Activated naive CD4-positive, alpha-beta T cell treated with anti-CD3 and anti-CD28 coated beads for 36 hours (primary cell): ENCODE measurements at regions not wholly inside any gene's neighbourhood (a gene's known extent, or its start where the extent isn't known, plus 50 kb on each side); places are given as distances from the start of the nearest gene placed in this dataset.

Experiments used
- CTCF ChIA-PET: fragments of 350-600 bp; sonication (Branson Sonifier 250); formaldehyde crosslinking; loops from one replicate; lab custom pipeline; 2021; ENCODE audit warnings: antibody characterized with exemption; lab: Charles Lee
- DNase-seq: peaks from one replicate; pipeline ENCODE4 v3.0.0-alpha.2; 2020
- H3K27ac Mint-ChIP-seq: one replicate; pipeline ENCODE4 v1.8.0; 2021; ENCODE audit warnings: mild to moderate bottlenecking, mixed read lengths
- H3K27me3 Mint-ChIP-seq: one replicate; pipeline ENCODE4 v1.8.0; 2021; ENCODE audit warnings: low read depth, mixed read lengths
- H3K36me3 Mint-ChIP-seq: one replicate; pipeline ENCODE4 v1.8.0; 2021; ENCODE audit warnings: low read depth, mixed read lengths
- H3K4me1 Mint-ChIP-seq: one replicate; pipeline ENCODE4 v1.8.0; 2021; ENCODE audit warnings: low read depth, mixed read lengths
- H3K4me3 Mint-ChIP-seq: one replicate; pipeline ENCODE4 v1.8.0; 2021; ENCODE audit warnings: mild to moderate bottlenecking, moderate library complexity, mixed read lengths
- H3K9me3 Mint-ChIP-seq: one replicate; pipeline ENCODE4 v1.8.0; 2021; ENCODE audit warnings: mixed read lengths
- intact Hi-C: fragments of 100-400 bp; cut with micrococcal nuclease; formaldehyde crosslinking; loops from one replicate; pipeline ENCODE4 v1.15.1; 2023

DNA sequence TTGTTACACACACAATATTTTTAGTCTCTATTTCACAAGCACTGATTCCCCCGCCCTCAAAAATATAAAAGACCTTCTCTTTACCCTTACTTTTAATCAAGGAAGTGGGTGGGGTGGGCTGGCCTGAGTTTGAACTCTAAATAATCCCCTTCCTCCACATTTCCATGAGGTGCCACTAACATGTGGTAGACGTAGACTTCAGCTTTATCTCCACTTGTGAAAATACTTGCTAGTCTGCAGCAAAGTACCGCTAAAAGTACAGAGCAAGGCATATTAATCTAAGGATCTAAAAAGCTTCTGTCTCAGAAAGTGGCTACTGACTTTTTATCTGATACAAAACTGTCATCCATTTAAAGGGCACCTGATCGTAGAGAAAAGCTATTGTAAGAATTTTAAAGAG is 739.6 kb upstream of the SLC10A2 start:
- H3K4me3 Mint-ChIP-seq = no peak overlapping the region
- no peaks in the 10 kb centered on the region for H3K36me3 Mint-ChIP-seq
- H3K27me3 Mint-ChIP-seq = no peaks in the 10 kb centered on the region
- intact Hi-C loops = no loop called here
- CTCF ChIA-PET = no interaction called here
- no peak overlapping the region for H3K27ac Mint-ChIP-seq
- no peak for DNase-seq
- H3K4me1 Mint-ChIP-seq = no peaks in the 10 kb centered on the region
- H3K9me3 Mint-ChIP-seq = no peaks in the 10 kb centered on the region

DNA sequence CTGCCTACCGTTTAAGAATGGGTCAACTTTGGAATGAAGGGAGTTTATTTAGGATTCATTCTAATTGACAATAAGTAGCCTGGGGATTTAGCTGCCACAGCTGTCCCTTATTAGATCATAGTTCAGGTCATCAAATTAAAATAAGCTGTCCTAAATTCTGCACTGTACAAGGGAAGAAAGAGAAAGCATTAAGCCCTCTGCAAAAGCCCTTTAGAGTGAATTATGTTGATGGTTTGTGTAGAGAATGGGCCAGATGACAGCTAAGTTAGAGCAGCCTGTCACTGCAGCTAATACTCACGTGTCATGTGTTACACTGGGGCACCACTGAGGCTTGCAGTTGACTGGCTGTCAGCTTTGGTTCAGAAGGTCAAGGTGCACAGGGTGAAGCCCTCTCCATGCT is 737.1 kb upstream of the SLC10A2 start:
- DNase-seq = no peak
- no peaks in the 10 kb centered on the region for H3K36me3 Mint-ChIP-seq
- H3K4me3 Mint-ChIP-seq = no peak overlapping the region
- CTCF ChIA-PET = no interaction called here
- no peaks in the 10 kb centered on the region for H3K4me1 Mint-ChIP-seq
- H3K9me3 Mint-ChIP-seq = no peaks in the 10 kb centered on the region
- H3K27me3 Mint-ChIP-seq = no peaks in the 10 kb centered on the region
- intact Hi-C loops = no loop called here
- H3K27ac Mint-ChIP-seq = no peak overlapping the region

DNA sequence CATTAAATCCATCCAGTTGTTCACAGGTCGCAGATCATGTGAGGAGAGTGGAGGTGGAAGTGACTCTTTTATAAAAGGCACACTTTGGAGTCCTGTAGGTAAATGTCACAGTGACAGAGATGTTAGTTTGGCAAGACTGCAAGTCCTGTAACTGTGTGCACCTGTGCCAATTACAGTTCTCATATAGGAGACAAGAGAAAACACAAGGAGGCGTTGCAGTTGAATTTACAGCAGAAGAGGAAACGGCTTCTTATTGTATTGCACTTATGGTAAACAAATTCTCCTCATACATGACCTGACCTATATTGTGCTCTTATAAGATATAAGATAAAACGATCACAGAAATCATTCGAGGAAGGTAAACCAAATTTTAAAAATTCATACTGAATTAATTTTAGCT is 732.8 kb upstream of the SLC10A2 start:
- no peaks in the 10 kb centered on the region for H3K27me3 Mint-ChIP-seq
- no peaks in the 10 kb centered on the region for H3K9me3 Mint-ChIP-seq
- H3K4me3 Mint-ChIP-seq = no peak overlapping the region
- DNase-seq = no peak
- H3K27ac Mint-ChIP-seq = no peak overlapping the region
- intact Hi-C loops = no loop called here
- CTCF ChIA-PET = no interaction called here
- no peaks in the 10 kb centered on the region for H3K4me1 Mint-ChIP-seq
- no peaks in the 10 kb centered on the region for H3K36me3 Mint-ChIP-seq

DNA sequence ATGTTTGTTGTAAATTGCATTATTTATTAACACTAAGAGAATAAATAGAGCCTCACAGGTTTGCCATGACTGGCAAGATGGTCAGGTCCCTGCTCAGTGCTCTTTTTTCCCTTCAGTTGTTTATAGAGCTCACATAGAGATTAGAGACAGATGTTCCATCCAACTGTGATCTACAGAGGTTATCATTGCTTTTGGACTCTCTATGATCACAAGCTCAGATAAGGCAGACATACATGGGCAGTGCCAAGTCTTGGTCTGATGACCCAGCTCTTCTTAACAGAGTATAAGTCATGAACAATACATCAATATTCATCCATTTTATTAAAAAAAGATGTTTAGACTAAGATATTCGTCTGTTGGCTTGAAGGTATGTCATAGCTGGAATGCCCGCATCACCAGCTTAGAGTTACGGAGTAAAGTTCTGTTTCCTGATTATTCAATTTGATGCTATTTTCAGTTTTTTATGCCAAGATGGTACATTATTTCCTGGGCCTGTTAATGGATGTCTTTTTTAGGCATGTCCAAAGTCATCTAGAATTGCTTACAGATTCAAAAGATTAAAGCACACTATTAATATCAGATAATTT is 729.8 kb upstream of the SLC10A2 start:
- no peaks in the 10 kb centered on the region for H3K36me3 Mint-ChIP-seq
- CTCF ChIA-PET = no interaction called here
- no peak overlapping the region for H3K27ac Mint-ChIP-seq
- H3K27me3 Mint-ChIP-seq = no peaks in the 10 kb centered on the region
- peaks cover 3% of the 10 kb centered on the region for H3K9me3 Mint-ChIP-seq
- no peak for DNase-seq
- no peaks in the 10 kb centered on the region for H3K4me1 Mint-ChIP-seq
- intact Hi-C loops = no loop called here
- no peak overlapping the region for H3K4me3 Mint-ChIP-seq

DNA sequence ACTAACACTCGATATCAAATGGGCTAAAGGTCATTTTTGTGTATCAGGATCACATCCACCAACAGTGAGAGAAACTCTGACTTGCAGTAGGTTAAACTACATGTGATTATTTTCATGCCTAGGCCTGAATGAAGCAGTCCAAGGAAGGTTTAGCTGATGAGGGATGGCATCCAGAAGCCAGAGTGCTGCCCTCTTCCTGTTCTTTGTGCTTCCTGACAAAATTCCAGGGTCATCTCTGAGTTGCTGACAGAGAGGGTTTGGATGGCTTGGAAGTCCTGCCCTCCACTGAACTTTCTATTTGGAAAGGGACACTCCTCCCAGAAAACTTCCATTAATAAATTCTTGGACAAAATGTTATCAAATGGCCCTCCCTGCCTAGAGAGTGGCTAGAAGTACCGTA is 728.3 kb upstream of the SLC10A2 start:
- H3K4me1 Mint-ChIP-seq = no peaks in the 10 kb centered on the region
- H3K4me3 Mint-ChIP-seq = no peak overlapping the region
- no peak for DNase-seq
- peaks cover 3% of the 10 kb centered on the region for H3K9me3 Mint-ChIP-seq
- CTCF ChIA-PET = no interaction called here
- H3K27me3 Mint-ChIP-seq = no peaks in the 10 kb centered on the region
- no peak overlapping the region for H3K27ac Mint-ChIP-seq
- intact Hi-C loops = no loop called here
- H3K36me3 Mint-ChIP-seq = no peaks in the 10 kb centered on the region

DNA sequence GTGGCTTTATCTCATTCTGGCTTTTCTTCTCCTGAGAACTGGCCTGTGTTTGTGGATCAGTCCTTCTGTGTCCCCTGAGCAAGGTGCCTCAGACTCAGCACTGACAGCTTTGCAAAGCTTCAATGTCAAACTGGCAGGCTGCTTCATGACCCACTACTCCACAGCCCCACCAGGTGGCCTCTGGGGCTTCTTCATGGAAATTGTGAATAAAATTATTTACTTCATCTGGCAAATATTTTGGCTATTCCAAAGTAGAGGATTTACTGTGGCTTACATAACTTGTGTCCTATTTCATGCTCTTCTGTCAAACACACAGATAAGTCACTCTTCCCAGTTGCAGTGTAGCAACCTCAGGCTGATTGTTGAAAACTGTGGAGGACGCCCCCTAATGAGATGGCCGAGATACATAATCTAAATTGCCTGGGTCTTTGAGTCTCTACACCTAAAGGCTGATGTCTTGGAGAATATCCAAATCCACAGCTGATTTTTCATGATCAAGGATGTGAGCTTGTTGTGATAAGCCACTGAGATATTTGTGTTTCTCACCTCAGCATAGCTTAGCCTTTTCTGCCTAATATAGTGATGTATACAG is 721.9 kb upstream of the SLC10A2 start:
- Mint-ChIP-seq H3K4me3 (no peak overlapping the region), H3K27me3 (no peaks in the 10 kb centered on the region), H3K9me3 (peaks cover 4% of the 10 kb centered on the region), H3K27ac (no peak overlapping the region), H3K36me3 (no peaks in the 10 kb centered on the region), H3K4me1 (no peaks in the 10 kb centered on the region)
- CTCF ChIA-PET = no interaction called here
- intact Hi-C loops = no loop called here
- DNase-seq = no peak

DNA sequence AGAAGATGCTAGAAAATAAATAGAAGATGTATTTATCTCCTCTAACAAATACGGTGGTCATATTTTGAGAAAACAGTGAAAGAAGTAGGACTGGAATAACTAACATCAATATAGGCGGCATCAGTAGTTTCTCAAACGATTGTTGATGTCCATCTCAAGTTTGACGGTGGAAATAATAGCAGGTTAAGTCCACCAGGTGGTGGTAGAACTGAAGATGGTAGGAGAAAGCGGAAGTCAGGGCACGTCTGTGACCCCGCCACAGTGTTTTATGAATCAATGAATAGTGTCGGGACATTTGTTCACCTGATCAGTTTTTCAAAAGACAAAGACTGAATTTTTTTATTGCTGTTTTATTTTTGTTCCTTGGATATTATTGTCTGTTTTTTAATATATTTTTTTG is 706.4 kb upstream of the SLC10A2 start:
- CTCF ChIA-PET = no interaction called here
- intact Hi-C loops = no loop called here
- DNase-seq = no peak
- no peaks in the 10 kb centered on the region for H3K4me1 Mint-ChIP-seq
- H3K36me3 Mint-ChIP-seq = no peaks in the 10 kb centered on the region
- no peak overlapping the region for H3K4me3 Mint-ChIP-seq
- H3K9me3 Mint-ChIP-seq = peaks cover 4% of the 10 kb centered on the region
- no peak overlapping the region for H3K27ac Mint-ChIP-seq
- no peaks in the 10 kb centered on the region for H3K27me3 Mint-ChIP-seq

DNA sequence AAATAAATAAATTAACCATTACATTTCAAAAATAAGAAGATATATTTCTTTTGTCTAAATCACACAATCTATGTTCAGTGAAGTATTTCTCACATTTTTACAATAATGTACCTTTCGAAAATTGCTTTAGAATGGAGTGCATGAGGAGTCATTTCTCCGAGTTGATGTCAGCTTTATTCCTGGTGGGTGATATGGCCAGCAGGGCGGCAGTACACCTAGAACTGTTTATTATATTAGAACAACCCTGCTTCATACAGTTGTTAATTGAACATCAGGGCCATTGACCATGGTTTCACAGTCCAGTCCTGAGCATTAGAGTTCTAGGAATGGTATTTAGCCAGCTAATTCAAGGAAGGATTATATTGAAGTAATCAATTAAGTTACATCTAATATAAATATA is 696.3 kb upstream of the SLC10A2 start:
- no peaks in the 10 kb centered on the region for H3K4me1 Mint-ChIP-seq
- CTCF ChIA-PET = no interaction called here
- H3K27ac Mint-ChIP-seq = no peak overlapping the region
- DNase-seq = no peak
- H3K4me3 Mint-ChIP-seq = no peak overlapping the region
- peaks cover 1% of the 10 kb centered on the region for H3K9me3 Mint-ChIP-seq
- intact Hi-C loops = no loop called here
- H3K27me3 Mint-ChIP-seq = no peaks in the 10 kb centered on the region
- no peaks in the 10 kb centered on the region for H3K36me3 Mint-ChIP-seq

DNA sequence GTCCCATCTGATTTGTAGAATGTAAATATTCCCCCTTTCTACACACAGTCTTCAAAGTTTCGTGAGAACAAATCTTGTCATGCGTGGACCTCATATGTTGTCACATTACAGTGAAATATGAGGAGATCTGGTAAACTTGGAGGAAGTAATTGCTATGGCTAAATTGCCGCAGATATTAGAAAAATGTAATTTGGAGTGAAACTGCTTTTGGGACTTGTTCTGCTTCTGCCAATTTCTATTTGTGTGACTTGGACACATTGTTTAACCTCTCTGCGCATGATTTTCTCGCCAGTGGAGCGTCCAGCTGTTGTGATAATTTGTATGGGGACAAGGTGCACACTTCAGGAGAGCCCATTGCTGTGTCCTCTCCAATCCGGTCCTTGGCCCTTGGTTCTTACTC is 693.1 kb upstream of the SLC10A2 start:
- DNase-seq = no peak
- no peaks in the 10 kb centered on the region for H3K9me3 Mint-ChIP-seq
- H3K4me3 Mint-ChIP-seq = no peak overlapping the region
- no peaks in the 10 kb centered on the region for H3K4me1 Mint-ChIP-seq
- no peaks in the 10 kb centered on the region for H3K27me3 Mint-ChIP-seq
- intact Hi-C loops = no loop called here
- H3K36me3 Mint-ChIP-seq = no peaks in the 10 kb centered on the region
- CTCF ChIA-PET = no interaction called here
- H3K27ac Mint-ChIP-seq = no peak overlapping the region

DNA sequence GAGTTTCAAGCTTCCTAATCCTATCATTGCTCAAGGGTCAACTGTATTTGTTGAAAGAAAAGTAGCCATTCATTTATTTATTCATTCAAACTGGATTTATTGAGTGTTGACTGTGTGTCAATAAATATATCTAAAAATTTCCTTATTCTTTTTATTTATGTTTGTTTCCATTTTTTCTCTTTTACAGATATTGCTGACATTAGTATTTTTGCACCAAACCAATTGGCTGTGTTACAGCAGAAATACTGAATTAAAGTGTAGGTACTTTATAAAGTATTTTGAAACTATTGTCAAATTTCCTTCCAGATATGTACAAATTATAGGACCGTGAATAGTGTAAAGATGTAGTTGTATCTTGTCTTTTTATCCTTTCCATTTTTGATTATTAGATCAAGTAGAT is 692.0 kb upstream of the SLC10A2 start:
- H3K27me3 Mint-ChIP-seq = no peaks in the 10 kb centered on the region
- H3K4me3 Mint-ChIP-seq = no peak overlapping the region
- H3K27ac Mint-ChIP-seq = no peak overlapping the region
- H3K36me3 Mint-ChIP-seq = no peaks in the 10 kb centered on the region
- intact Hi-C loops = no loop called here
- H3K4me1 Mint-ChIP-seq = no peaks in the 10 kb centered on the region
- CTCF ChIA-PET = no interaction called here
- H3K9me3 Mint-ChIP-seq = no peaks in the 10 kb centered on the region
- no peak for DNase-seq

DNA sequence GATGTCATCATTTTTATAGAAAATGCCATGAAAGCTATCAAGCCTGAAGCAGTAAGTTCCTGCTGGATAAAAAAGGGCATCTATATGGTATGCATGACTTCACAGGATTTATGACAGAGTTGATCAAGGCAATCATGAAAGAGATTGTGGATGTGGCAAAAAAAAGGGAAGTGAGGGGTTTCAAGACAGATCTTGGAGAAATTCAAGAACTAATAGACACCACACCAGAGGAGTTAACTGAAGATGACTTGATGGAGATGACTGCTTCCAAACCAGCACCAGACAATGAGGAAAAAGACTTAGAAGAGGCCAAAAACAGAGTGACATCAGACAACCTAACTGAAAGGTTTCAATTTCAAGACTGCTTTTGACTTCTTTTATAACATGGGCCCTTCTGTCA is 691.1 kb upstream of the SLC10A2 start:
- H3K27ac Mint-ChIP-seq = no peak overlapping the region
- H3K27me3 Mint-ChIP-seq = no peaks in the 10 kb centered on the region
- no peaks in the 10 kb centered on the region for H3K36me3 Mint-ChIP-seq
- H3K4me1 Mint-ChIP-seq = no peaks in the 10 kb centered on the region
- intact Hi-C loops = no loop called here
- CTCF ChIA-PET = no interaction called here
- no peak overlapping the region for H3K4me3 Mint-ChIP-seq
- H3K9me3 Mint-ChIP-seq = no peaks in the 10 kb centered on the region
- DNase-seq = no peak

DNA sequence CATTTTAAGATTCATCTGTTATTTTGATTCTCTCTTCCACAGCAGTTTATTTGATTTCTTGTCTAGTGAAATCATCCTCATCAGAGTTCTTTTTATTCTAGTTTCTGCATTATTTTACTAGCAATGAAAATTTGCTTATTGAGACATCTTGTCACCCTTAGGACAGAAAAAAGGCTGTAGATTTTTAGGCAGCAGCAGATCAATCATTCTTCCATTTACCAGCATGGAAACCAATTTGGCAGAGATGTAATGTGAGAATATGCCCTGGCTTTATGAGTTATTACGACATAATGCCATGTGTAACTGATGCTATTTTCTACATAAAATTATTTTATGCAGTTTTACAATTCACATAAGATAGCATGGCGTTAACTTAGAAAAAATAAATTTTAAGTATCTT is 688.6 kb upstream of the SLC10A2 start:
- CTCF ChIA-PET = no interaction called here
- intact Hi-C loops = no loop called here
- no peaks in the 10 kb centered on the region for H3K27me3 Mint-ChIP-seq
- H3K4me3 Mint-ChIP-seq = no peak overlapping the region
- no peak overlapping the region for H3K27ac Mint-ChIP-seq
- no peaks in the 10 kb centered on the region for H3K9me3 Mint-ChIP-seq
- DNase-seq = no peak
- H3K4me1 Mint-ChIP-seq = no peaks in the 10 kb centered on the region
- H3K36me3 Mint-ChIP-seq = no peaks in the 10 kb centered on the region

DNA sequence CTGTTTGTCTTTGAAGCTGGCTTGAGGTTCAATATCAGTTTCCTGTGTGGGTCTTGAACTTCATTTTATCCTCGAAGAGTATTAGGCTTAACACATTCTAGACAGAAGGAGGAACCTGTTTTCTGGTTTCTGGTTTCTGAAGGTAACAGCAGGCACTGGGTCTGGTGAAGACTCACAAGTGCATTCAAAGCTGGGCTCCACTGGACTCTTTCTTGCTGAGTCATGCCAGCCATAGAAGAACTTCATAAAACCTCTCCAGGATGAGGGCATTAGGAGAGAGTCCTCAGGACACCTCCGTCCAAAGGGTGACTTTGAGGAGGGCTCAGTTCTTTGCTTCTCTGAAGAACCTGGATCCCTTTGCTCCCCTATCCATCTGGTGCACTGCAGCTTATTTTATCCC is 668.6 kb upstream of the SLC10A2 start:
- H3K27me3 Mint-ChIP-seq = no peaks in the 10 kb centered on the region
- no peaks in the 10 kb centered on the region for H3K36me3 Mint-ChIP-seq
- H3K4me1 Mint-ChIP-seq = no peaks in the 10 kb centered on the region
- DNase-seq = no peak
- no peak overlapping the region for H3K4me3 Mint-ChIP-seq
- intact Hi-C loops = no loop called here
- peaks cover 2% of the 10 kb centered on the region for H3K9me3 Mint-ChIP-seq
- CTCF ChIA-PET = interaction anchor here (0.5 kb wide), 1 partner anchor 22 kb away, joined by 3 read pairs; no protein-coding TSS in a partner anchor
- no peak overlapping the region for H3K27ac Mint-ChIP-seq
